ENCODE measurements at regions not wholly inside any gene's neighbourhood (a gene's known extent, or its start where the extent isn't known, plus 50 kb on each side); places are given as distances from the start of the nearest gene placed in this dataset.

DNA sequence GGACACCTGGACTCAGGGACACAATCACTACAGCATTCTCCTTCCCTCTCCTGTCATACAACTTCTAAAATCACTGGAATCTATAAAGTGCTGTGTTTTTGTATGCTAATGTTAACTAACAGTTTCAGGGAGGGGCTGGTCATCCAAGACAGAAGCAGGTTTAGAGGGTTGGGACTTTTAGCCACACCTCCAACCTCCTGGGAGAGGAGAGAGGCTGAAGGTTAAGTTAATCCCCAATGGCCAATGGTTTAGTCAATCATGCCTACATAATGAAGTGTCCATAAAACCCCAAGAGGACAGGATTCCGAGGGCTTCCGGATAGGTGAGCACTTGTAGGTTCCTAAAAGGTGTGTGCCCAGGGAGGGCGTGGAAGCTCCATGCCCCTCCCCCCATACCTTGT, 219.3 kb upstream of the CTNNB1 start:
- TF ChIP-seq CTCF (conservative IDR thresholded peaks at IDR 0.05; ENCODE audit: low read length) (no peak), EZH2phosphoT487 (IDR thresholded peaks at IDR 0.05; ENCODE audit: borderline replicate concordance) (no peak)
- peaks cover 56% of the 10 kb centered on the region for H3K27me3 ChIP-seq (ENCODE audit: insufficient read depth, low read length, poor library complexity, severe bottlenecking)
- H3K4me1 ChIP-seq (ENCODE audit: insufficient read depth, low read length, poor library complexity, severe bottlenecking) = no peaks in the 10 kb centered on the region
- no peaks in the 10 kb centered on the region for H3K9me3 ChIP-seq (ENCODE audit: insufficient read depth, low read depth, low read length)
- H2AFZ ChIP-seq (ENCODE audit: low read length) = no peak overlapping the region
- H3K4me2 ChIP-seq (ENCODE audit: low read depth, low read length, poor library complexity, severe bottlenecking) = no peak overlapping the region
- H3K36me3 ChIP-seq (ENCODE audit: insufficient read depth, low read length) = no peaks in the 10 kb centered on the region
- no peaks in the 10 kb centered on the region for H3F3A ChIP-seq (ENCODE audit: low read depth)
- no peaks in the 10 kb centered on the region for H4K20me1 ChIP-seq (ENCODE audit: insufficient read depth, low read length, poor library complexity, severe bottlenecking)
- no peak overlapping the region for H3K9ac ChIP-seq (ENCODE audit: low read depth, low read length, poor library complexity, severe bottlenecking)
- H3K79me2 ChIP-seq (ENCODE audit: insufficient read depth, low read length) = no peaks in the 10 kb centered on the region
- H3K9me2 ChIP-seq (replicated peaks; ENCODE audit: low read depth, low read length) = no peaks in the 10 kb centered on the region
- H3K4me3 ChIP-seq (ENCODE audit: low read length, poor library complexity, severe bottlenecking) = no peak overlapping the region

GRCh38 chr3:40980467-40980866, 218.8 kb upstream of the CTNNB1 start:
- no peak for TF ChIP-seq CTCF (conservative IDR thresholded peaks at IDR 0.05; ENCODE audit: low read length)
- no peak for TF ChIP-seq EZH2phosphoT487 (IDR thresholded peaks at IDR 0.05; ENCODE audit: borderline replicate concordance)
- no peaks in the 10 kb centered on the region for H3K79me2 ChIP-seq (ENCODE audit: insufficient read depth, low read length)
- no peaks in the 10 kb centered on the region for H3K4me1 ChIP-seq (ENCODE audit: insufficient read depth, low read length, poor library complexity, severe bottlenecking)
- H3K27me3 ChIP-seq (ENCODE audit: insufficient read depth, low read length, poor library complexity, severe bottlenecking) = peaks cover 51% of the 10 kb centered on the region
- no peaks in the 10 kb centered on the region for H3K9me2 ChIP-seq (replicated peaks; ENCODE audit: low read depth, low read length)
- H4K20me1 ChIP-seq (ENCODE audit: insufficient read depth, low read length, poor library complexity, severe bottlenecking) = no peaks in the 10 kb centered on the region
- H3K4me2 ChIP-seq (ENCODE audit: low read depth, low read length, poor library complexity, severe bottlenecking) = no peak overlapping the region
- H3K4me3 ChIP-seq (ENCODE audit: low read length, poor library complexity, severe bottlenecking) = no peak overlapping the region
- no peak overlapping the region for H3K9ac ChIP-seq (ENCODE audit: low read depth, low read length, poor library complexity, severe bottlenecking)
- no peaks in the 10 kb centered on the region for H3K9me3 ChIP-seq (ENCODE audit: insufficient read depth, low read depth, low read length)
- H3K36me3 ChIP-seq (ENCODE audit: insufficient read depth, low read length) = no peaks in the 10 kb centered on the region
- no peak overlapping the region for H2AFZ ChIP-seq (ENCODE audit: low read length)
- H3F3A ChIP-seq (ENCODE audit: low read depth) = no peaks in the 10 kb centered on the region

DNA sequence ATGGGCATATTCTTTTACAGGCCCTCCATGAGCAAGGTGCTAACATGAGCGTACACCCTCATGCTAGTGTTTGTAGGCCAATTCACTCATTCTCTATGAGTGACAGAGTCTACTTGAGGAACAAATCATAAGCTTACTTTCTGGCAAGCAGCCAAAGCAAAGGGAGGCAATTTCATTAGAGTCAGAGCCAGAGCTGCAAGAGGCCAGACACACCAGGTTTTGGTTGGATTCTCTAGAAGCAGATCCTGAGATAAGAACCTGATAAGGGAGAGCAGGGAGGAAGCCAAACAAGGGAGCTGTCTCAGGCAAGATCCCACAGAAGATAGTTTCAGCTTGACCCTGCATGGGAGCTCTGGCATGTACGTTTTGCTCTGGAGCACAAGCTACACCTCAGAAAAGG, 214.1 kb upstream of the CTNNB1 start:
- Histone ChIP-seq H3K9ac (ENCODE audit: low read depth, low read length, poor library complexity, severe bottlenecking) (no peak overlapping the region), H3K4me3 (ENCODE audit: low read length, poor library complexity, severe bottlenecking) (no peak overlapping the region), H3K27me3 (ENCODE audit: insufficient read depth, low read length, poor library complexity, severe bottlenecking) (peaks cover 26% of the 10 kb centered on the region), H3F3A (ENCODE audit: low read depth) (no peaks in the 10 kb centered on the region), H3K36me3 (ENCODE audit: insufficient read depth, low read length) (no peaks in the 10 kb centered on the region), H4K20me1 (ENCODE audit: insufficient read depth, low read length, poor library complexity, severe bottlenecking) (no peaks in the 10 kb centered on the region), H3K4me1 (ENCODE audit: insufficient read depth, low read length, poor library complexity, severe bottlenecking) (no peaks in the 10 kb centered on the region), H2AFZ (ENCODE audit: low read length) (no peak overlapping the region), H3K4me2 (ENCODE audit: low read depth, low read length, poor library complexity, severe bottlenecking) (no peak overlapping the region), H3K9me3 (ENCODE audit: insufficient read depth, low read depth, low read length) (no peaks in the 10 kb centered on the region), H3K79me2 (ENCODE audit: insufficient read depth, low read length) (no peaks in the 10 kb centered on the region), H3K9me2 (replicated peaks; ENCODE audit: low read depth, low read length) (no peaks in the 10 kb centered on the region)
- TF ChIP-seq CTCF (conservative IDR thresholded peaks at IDR 0.05; ENCODE audit: low read length) = no peak
- no peak for TF ChIP-seq EZH2phosphoT487 (IDR thresholded peaks at IDR 0.05; ENCODE audit: borderline replicate concordance)

Data from Loucy (cell line).